IMR-90 (cell line): ENCODE measurements at regions not wholly inside any gene's neighbourhood (a gene's known extent, or its start where the extent isn't known, plus 50 kb on each side); places are given as distances from the start of the nearest gene placed in this dataset.
A peak's percentile ranks its signal among the peaks of the same experiment; 100 is the strongest.

ENCODE experiments used
- ATAC-seq: fragments of 200-7000 bp; cut with Tn5 transposase; 2 replicates; pipeline ENCODE4 v1.9.1; 2020; ENCODE audit warnings: low read depth, mild to moderate bottlenecking, moderate library complexity
- BruUV-seq: library from RNA; stranded (reverse); fragments of 400-500 nt; replicated peaks from 2 replicates; lab custom pipeline; 2021; lab: Mats Ljungman, UMichigan
- CTCF ChIA-PET: fragments of 300-600 bp; formaldehyde crosslinking; extraction: SDS; loops from one replicate; lab custom pipeline; 2021; ENCODE audit warnings: antibody characterized with exemption; lab: Yijun Ruan, JAX
- POLR2A ChIA-PET: fragments of 300-600 bp; sonication (Branson Sonifier 250); formaldehyde crosslinking; loops from one replicate; lab custom pipeline; 2022; ENCODE audit warnings: antibody characterized with exemption; ENCODE audit not compliant: unreplicated experiment; lab: Charles Lee
- DNase-seq: peaks from one replicate; pipeline ENCODE4 v3.0.0; 2013
- H2AFZ ChIP-seq: replicated peaks from 2 replicates; pipeline ENCODE3; 2013; ENCODE audit warnings: low read length, mild to moderate bottlenecking; ENCODE audit not compliant: poor library complexity
- H2AK5ac ChIP-seq: 2 replicates; pipeline ENCODE4 v1.6.1; 2013; ENCODE audit warnings: low read depth, low read length, inconsistent platforms
- H2AK9ac ChIP-seq: replicated peaks from 2 replicates; pipeline ENCODE3; 2013; ENCODE audit warnings: mild to moderate bottlenecking, low read depth, low read length, moderate library complexity; ENCODE audit not compliant: poor library complexity
- H2BK120ac ChIP-seq: 2 replicates; pipeline ENCODE4 v1.6.1; 2013; ENCODE audit warnings: low read depth, low read length, inconsistent platforms
- H2BK15ac ChIP-seq: 3 replicates; pipeline ENCODE4 v1.6.1; 2013; ENCODE audit warnings: low read depth, low read length, inconsistent platforms
- H2BK20ac ChIP-seq: 2 replicates; pipeline ENCODE4 v1.6.1; 2013; ENCODE audit warnings: low read depth, mild to moderate bottlenecking, inconsistent platforms, low read length, moderate library complexity
- H2BK5ac ChIP-seq: 2 replicates; pipeline ENCODE4 v1.6.1; 2013; ENCODE audit warnings: mild to moderate bottlenecking, low read depth, low read length, inconsistent platforms; ENCODE audit not compliant: poor library complexity, severe bottlenecking
- H3K14ac ChIP-seq: replicated peaks from 2 replicates; pipeline ENCODE4 v1.6.1; 2013; ENCODE audit warnings: low read depth, low read length, inconsistent platforms
- H3K18ac ChIP-seq: 2 replicates; pipeline ENCODE4 v1.6.1; 2013; ENCODE audit warnings: low read depth, low read length, control low read depth
- H3K23ac ChIP-seq: 2 replicates; pipeline ENCODE4 v1.6.1; 2013; ENCODE audit warnings: low read depth, low read length, inconsistent platforms
- H3K27ac ChIP-seq: 2 replicates; pipeline ENCODE4 v1.5.1; 2013; ENCODE audit warnings: mild to moderate bottlenecking, control low read depth, low read length; ENCODE audit not compliant: insufficient read depth
- H3K27me3 ChIP-seq: 2 replicates; pipeline ENCODE4 v1.6.1; 2013; ENCODE audit warnings: low read length; ENCODE audit not compliant: control insufficient read depth, insufficient read depth
- H3K36me3 ChIP-seq: 2 replicates; pipeline ENCODE4 v1.6.1; 2013; ENCODE audit warnings: low read length, mixed read lengths; ENCODE audit not compliant: control insufficient read depth, insufficient read depth
- H3K4ac ChIP-seq: 2 replicates; pipeline ENCODE4 v1.6.1; 2013; ENCODE audit warnings: low read depth, low read length, inconsistent platforms
- H3K4me1 ChIP-seq: 2 replicates; pipeline ENCODE4 v1.6.1; 2013; ENCODE audit warnings: low read length, mixed read lengths; ENCODE audit not compliant: control insufficient read depth, insufficient read depth
- H3K4me2 ChIP-seq: 2 replicates; pipeline ENCODE4 v1.6.1; 2013; ENCODE audit warnings: low read depth, mild to moderate bottlenecking, control low read depth, low read length, moderate library complexity
- H3K4me3 ChIP-seq: 2 replicates; pipeline ENCODE4 v1.5.1; 2013; ENCODE audit warnings: low read depth, mild to moderate bottlenecking, control low read depth, low read length, moderate library complexity; ENCODE audit not compliant: insufficient read depth
- H3K56ac ChIP-seq: 2 replicates; pipeline ENCODE4 v1.6.1; 2013; ENCODE audit warnings: low read length, inconsistent platforms; ENCODE audit not compliant: insufficient read depth; ENCODE audit errors: extremely low read depth
- H3K79me1 ChIP-seq, 2 experiments: 2 replicates each; pipeline ENCODE4 v1.6.1; 2013; ENCODE audit warnings: low read length in 2 of 2, inconsistent platforms in 1 of 2, low read depth in 1 of 2
- H3K9ac ChIP-seq: 2 replicates; pipeline ENCODE4 v1.6.1; 2013; ENCODE audit warnings: low read depth, low read length, control low read depth
- H3K9me1 ChIP-seq: 2 replicates; pipeline ENCODE4 v1.6.1; 2013; ENCODE audit warnings: low read length, inconsistent platforms; ENCODE audit not compliant: insufficient read depth
- H3K9me3 ChIP-seq: 2 replicates; pipeline ENCODE4 v1.6.1; 2013; ENCODE audit warnings: low read length; ENCODE audit not compliant: control insufficient read depth, insufficient read depth
- H4K20me1 ChIP-seq: 2 replicates; pipeline ENCODE4 v1.6.1; 2013; ENCODE audit warnings: low read length, inconsistent platforms; ENCODE audit not compliant: insufficient read depth
- H4K5ac ChIP-seq: 2 replicates; pipeline ENCODE4 v1.6.1; 2013; ENCODE audit warnings: mild to moderate bottlenecking, low read depth, low read length, control low read depth
- H4K8ac ChIP-seq, 2 experiments: 2 replicates each; pipeline ENCODE4 v1.6.1; 2013; ENCODE audit warnings: low read depth in 2 of 2, low read length in 2 of 2, control low read depth in 1 of 2, inconsistent platforms in 1 of 2
- H4K91ac ChIP-seq: 2 replicates; pipeline ENCODE4 v1.6.1; 2013; ENCODE audit warnings: low read depth, low read length, inconsistent platforms; ENCODE audit not compliant: insufficient read depth
- BHLHE40 ChIP-seq: fragments of 150-350 bp; IDR thresholded peaks from 2 replicates; pipeline ENCODE4 v1.6.1; 2016; ENCODE audit warnings: mild to moderate bottlenecking, low read depth, low read length
- CHD1 ChIP-seq: IDR thresholded peaks from 2 replicates; pipeline ENCODE4 v1.6.1; 2012; ENCODE audit warnings: low read depth, low read length, improper control_type of control experiment
- CTCF ChIP-seq: conservative IDR thresholded peaks from 2 replicates; pipeline ENCODE4 v1.5.1; 2012; ENCODE audit warnings: mild to moderate bottlenecking, low read depth, low read length, improper control_type of control experiment
- POLR2A ChIP-seq: IDR thresholded peaks from 2 replicates; pipeline ENCODE4 v1.6.1; 2012; ENCODE audit warnings: mild to moderate bottlenecking, low read depth, low read length
- RFX5 ChIP-seq: IDR thresholded peaks from 2 replicates; pipeline ENCODE4 v1.8.0; 2012; ENCODE audit warnings: low read depth, mild to moderate bottlenecking, low read length, moderate library complexity
- SMC3 ChIP-seq: fragments of 150-350 bp; IDR thresholded peaks from 2 replicates; pipeline ENCODE4 v1.6.1; 2016; ENCODE audit warnings: low read depth, mild to moderate bottlenecking, antibody characterized with exemption, low read length, moderate library complexity
- USF2 ChIP-seq: fragments of 150-350 bp; IDR thresholded peaks from 2 replicates; pipeline ENCODE4 v1.6.1; 2017; ENCODE audit warnings: mild to moderate bottlenecking, antibody characterized with exemption, low read length, low read depth
- WGBS, 2 experiments: methylation state at CpG; one replicate each; pipeline versions ENCODE4 v1.1.5 to v1.1.7; 2013; ENCODE audit warnings: missing lambda C conversion rate in 2 of 2; ENCODE audit not compliant: insufficient read length in 1 of 2; ENCODE audit errors: extremely low coverage in 2 of 2; 5-methylcytosine and 5-hydroxymethylcytosine counted together
- dilution Hi-C: fragments of 300-500 bp; cut with HindIII; formaldehyde crosslinking; loops from one replicate; pipeline ENCODE4 v1.14.3; 2018; ENCODE audit warnings: low sequenced_read_pairs; ENCODE audit not compliant: unreplicated experiment
- in situ Hi-C: fragments of 300-500 bp; cut with MboI; formaldehyde crosslinking; loops from 3 replicates; pipeline ENCODE4 v1.14.3; 2019; ENCODE audit warnings: low sequenced_read_pairs, inconsistent platforms, mixed read lengths
- intact Hi-C: fragments of 100-400 bp; cut with micrococcal nuclease; formaldehyde crosslinking; loops from 2 replicates; pipeline ENCODE4 v1.10.0; 2022
- TF ChIP-seq, protein P1 (sequence below): fragments of 150-350 bp; IDR thresholded peaks from 2 replicates; pipeline ENCODE4 v1.6.1; 2016; ENCODE audit warnings: low read depth, mild to moderate bottlenecking, low read length, moderate library complexity, borderline replicate concordance

DNA sequence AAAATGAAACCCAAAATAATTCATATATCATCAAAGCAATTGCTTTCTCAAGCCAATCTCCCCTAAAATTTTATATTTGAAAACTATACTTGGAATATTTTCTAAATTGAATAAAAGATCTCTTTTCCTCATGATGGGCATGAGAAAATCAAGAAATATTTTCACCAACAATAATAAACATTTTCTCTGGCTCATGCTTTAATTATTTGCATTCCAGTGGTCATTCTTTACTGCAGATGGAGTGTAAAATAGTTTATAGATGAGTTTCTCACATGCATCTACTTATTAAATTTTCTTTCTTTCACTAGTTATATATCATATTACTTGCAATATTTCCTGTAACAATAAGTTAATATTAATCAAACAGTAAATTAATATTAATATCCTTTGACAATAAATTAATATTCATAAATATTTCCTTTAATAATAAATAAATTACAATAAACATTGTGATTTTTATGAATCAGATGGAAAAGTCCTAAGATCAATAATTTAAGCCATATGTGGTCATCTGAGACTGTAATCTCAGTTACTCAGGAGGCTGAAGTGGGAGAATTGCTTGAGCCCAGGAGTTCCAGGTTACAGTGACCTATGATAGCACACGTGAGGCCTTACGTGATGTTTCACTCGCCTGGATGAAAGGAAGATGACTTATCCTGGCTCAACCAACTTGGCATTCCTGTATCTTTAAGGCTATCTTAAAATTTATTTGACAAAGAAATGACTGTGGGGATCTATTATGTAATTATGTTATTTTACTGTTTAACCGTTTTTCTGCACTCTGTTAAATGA lies 958.8 kb downstream of the ZPLD1 start:
- WGBS, 2 experiments: no CpG with 5 or more reads among the region's 4 CpGs
- no peak overlapping the region for H3K9ac ChIP-seq
- CTCF ChIA-PET: no interaction called here
- H3K18ac ChIP-seq: peak overlapping the region; percentile 90; the same call in 1 of the 2 replicates
- H4K8ac ChIP-seq: peak overlapping the region in 1 of 2 experiments; percentile 83; a peak in 2 of 4 replicates
- H2BK120ac ChIP-seq: peak overlapping the region; percentile 96
- peak overlapping the region; percentile 60; the same call in 1 of the 2 replicates for H3K23ac ChIP-seq
- peak overlapping the region; percentile 74; the same call in 1 of the 2 replicates for H2AK5ac ChIP-seq
- ATAC-seq: peak; percentile 60
- peak overlapping the region; percentile 65; the same call in 1 of the 2 replicates for H4K5ac ChIP-seq
- H3K9me1 ChIP-seq: no peaks in the 10 kb centered on the region
- peak overlapping the region; percentile 94 for H2BK5ac ChIP-seq
- TF ChIP-seq POLR2A: no peak
- no peak for TF ChIP-seq RFX5
- TF ChIP-seq, protein P1, sequence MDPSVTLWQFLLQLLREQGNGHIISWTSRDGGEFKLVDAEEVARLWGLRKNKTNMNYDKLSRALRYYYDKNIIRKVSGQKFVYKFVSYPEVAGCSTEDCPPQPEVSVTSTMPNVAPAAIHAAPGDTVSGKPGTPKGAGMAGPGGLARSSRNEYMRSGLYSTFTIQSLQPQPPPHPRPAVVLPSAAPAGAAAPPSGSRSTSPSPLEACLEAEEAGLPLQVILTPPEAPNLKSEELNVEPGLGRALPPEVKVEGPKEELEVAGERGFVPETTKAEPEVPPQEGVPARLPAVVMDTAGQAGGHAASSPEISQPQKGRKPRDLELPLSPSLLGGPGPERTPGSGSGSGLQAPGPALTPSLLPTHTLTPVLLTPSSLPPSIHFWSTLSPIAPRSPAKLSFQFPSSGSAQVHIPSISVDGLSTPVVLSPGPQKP: no peak
- TF ChIP-seq SMC3: no peak
- TF ChIP-seq USF2: peak; percentile 66
- peak; percentile 81 for TF ChIP-seq BHLHE40
- no peak for TF ChIP-seq CTCF
- TF ChIP-seq CHD1: no peak
- H3K56ac ChIP-seq: peak overlapping the region; percentile 71
- H3K27me3 ChIP-seq: no peaks in the 10 kb centered on the region
- peak overlapping the region; percentile 95 for H3K4ac ChIP-seq
- H3K9me3 ChIP-seq: no peaks in the 10 kb centered on the region
- peak overlapping the region; percentile 77; the same call in 1 of the 2 replicates for H3K27ac ChIP-seq
- no peak overlapping the region for H3K4me3 ChIP-seq
- no peak overlapping the region for H2BK15ac ChIP-seq
- H3K79me1 ChIP-seq: no peaks in the 10 kb centered on the region
- no peak overlapping the region for H2AK9ac ChIP-seq
- in situ Hi-C loops (no loop called here), dilution Hi-C loops (no loop called here), intact Hi-C loops (no loop called here)
- peak overlapping the region; percentile 48; the same call in 1 of the 2 replicates for H3K4me2 ChIP-seq
- no TSS peak for BruUV-seq
- H2AFZ ChIP-seq: peak overlapping the region; percentile 72
- peak overlapping the region; percentile 97 for H2BK20ac ChIP-seq
- H3K14ac ChIP-seq: 0 out of 2 replicates have a peak overlapping the region, but pooled peaks have one; percentile 52
- DNase-seq: peak; percentile 71
- H4K20me1 ChIP-seq: no peaks in the 10 kb centered on the region
- H3K4me1 ChIP-seq: peaks cover 2% of the 10 kb centered on the region
- peak overlapping the region; percentile 87 for H4K91ac ChIP-seq
- POLR2A ChIA-PET: no interaction called here
- H3K36me3 ChIP-seq: no peaks in the 10 kb centered on the region
